Mucosa of descending colon (tissue), 3 donors: ENCODE measurements at regions not wholly inside any gene's neighbourhood (a gene's known extent, or its start where the extent isn't known, plus 50 kb on each side); places are given as distances from the start of the nearest gene placed in this dataset.

Experiments
- ATAC-seq: fragments of 200-7000 bp; cut with Tn5 transposase; one replicate; pipeline ENCODE4 v1.9.1; 2020; ENCODE audit warnings: mild to moderate bottlenecking, moderate library complexity
- DNase-seq, 3 donors: peaks; one replicate each; pipeline ENCODE4 v3.0.0-alpha.2; 2020
- H3K36me3 ChIP-seq: fragments of 200-600 bp; one replicate; pipeline ENCODE4 v1.8.0; 2021; ENCODE audit warnings: low read depth, mild to moderate bottlenecking
- H3K4me1 ChIP-seq: fragments of 200-600 bp; one replicate; pipeline ENCODE4 v1.8.0; 2021; ENCODE audit warnings: low read depth, mild to moderate bottlenecking
- H3K4me3 ChIP-seq: fragments of 200-600 bp; one replicate; pipeline ENCODE4 v1.8.0; 2021; ENCODE audit warnings: mild to moderate bottlenecking
- H3K9me3 ChIP-seq: fragments of 200-600 bp; one replicate; pipeline ENCODE4 v1.8.0; 2021; ENCODE audit warnings: mild to moderate bottlenecking
- intact Hi-C, 2 donors: fragments of 100-400 bp; cut with DNase I in 1 of 2; cut with micrococcal nuclease in 1 of 2; formaldehyde crosslinking; loops; one replicate each; pipeline versions ENCODE4 v1.11.0 to v1.11.1; 2022; cut with DNase I, micrococcal nuclease
- TF ChIP-seq, protein P1 (sequence below): fragments of 200-600 bp; IDR thresholded peaks from one replicate; pipeline ENCODE4 v1.8.0; 2022; ENCODE audit warnings: antibody characterized with exemption, mild to moderate bottlenecking
- donor health status: DM: no; HTN: no; CAD: no; lungs with moderate emphysema.
- donor health status: DM: no; HTN: no; CAD: no.
- donor health status: DM: no; HTN: yes; CAD: no.

DNA sequence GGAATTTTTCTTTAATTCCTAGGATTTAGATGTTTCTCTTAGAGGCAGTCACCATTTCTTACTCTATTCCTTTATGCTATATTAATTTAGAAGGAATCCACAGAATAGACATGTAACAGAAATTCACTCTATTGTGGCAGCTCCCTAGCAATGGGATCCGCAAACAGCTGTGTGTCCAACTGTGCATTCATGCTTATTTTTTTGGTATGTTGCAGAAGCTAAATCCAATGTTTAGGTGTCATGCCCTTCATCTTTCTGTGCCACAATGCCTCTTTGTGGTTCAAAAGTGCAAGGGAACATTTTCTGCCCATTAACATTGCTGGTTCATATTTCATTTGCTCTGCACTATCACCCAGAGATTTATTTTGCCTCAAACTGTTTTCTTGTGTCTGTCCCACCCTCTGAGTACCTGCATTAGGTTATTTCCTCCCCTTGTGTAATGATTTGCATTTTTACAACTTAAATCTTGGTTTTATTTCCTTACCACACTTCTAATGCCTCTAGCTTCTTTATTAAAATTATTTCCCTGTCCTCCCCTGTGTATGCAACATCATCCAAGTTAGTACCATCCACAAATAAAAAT is 816.5 kb downstream of the EFNA5 start:
- DNase-seq, result no peak

DNA sequence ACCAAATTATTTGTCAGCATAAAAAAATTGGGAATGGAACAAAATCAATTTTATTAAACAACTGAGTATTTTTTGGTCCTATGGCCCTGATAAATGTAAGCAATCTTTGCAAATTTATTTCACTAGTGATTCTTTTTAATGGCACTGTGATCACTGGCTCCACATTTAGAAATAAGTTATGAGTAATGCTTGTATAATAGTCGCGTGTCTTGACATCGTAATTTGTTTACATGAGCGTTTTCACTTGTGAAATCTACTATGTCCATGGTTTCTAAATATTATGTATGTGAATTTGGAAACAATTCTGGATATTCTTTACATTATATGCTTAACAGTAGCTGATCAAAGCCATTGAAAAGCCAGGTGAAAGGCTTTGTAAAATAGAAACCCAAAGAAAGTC is 817.5 kb downstream of the EFNA5 start:
- TF ChIP-seq, protein P1, sequence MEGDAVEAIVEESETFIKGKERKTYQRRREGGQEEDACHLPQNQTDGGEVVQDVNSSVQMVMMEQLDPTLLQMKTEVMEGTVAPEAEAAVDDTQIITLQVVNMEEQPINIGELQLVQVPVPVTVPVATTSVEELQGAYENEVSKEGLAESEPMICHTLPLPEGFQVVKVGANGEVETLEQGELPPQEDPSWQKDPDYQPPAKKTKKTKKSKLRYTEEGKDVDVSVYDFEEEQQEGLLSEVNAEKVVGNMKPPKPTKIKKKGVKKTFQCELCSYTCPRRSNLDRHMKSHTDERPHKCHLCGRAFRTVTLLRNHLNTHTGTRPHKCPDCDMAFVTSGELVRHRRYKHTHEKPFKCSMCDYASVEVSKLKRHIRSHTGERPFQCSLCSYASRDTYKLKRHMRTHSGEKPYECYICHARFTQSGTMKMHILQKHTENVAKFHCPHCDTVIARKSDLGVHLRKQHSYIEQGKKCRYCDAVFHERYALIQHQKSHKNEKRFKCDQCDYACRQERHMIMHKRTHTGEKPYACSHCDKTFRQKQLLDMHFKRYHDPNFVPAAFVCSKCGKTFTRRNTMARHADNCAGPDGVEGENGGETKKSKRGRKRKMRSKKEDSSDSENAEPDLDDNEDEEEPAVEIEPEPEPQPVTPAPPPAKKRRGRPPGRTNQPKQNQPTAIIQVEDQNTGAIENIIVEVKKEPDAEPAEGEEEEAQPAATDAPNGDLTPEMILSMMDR, result no peak
- DNase-seq (no peak), ATAC-seq (no peak)
- no peak overlapping the region for H3K4me3 ChIP-seq
- no peaks in the 10 kb centered on the region for H3K36me3 ChIP-seq
- no peaks in the 10 kb centered on the region for H3K4me1 ChIP-seq
- H3K9me3 ChIP-seq, result no peaks in the 10 kb centered on the region
- intact Hi-C loops, result no loop called here

More for the DNA sequence above, 816.5 kb downstream of the EFNA5 start:
- Histone ChIP-seq H3K36me3 (no peaks in the 10 kb centered on the region), H3K4me1 (no peaks in the 10 kb centered on the region), H3K4me3 (no peak overlapping the region), H3K9me3 (no peaks in the 10 kb centered on the region)
- intact Hi-C loops, result no loop called here
- TF ChIP-seq, protein P1, result no peak
- no peak for ATAC-seq

DNA sequence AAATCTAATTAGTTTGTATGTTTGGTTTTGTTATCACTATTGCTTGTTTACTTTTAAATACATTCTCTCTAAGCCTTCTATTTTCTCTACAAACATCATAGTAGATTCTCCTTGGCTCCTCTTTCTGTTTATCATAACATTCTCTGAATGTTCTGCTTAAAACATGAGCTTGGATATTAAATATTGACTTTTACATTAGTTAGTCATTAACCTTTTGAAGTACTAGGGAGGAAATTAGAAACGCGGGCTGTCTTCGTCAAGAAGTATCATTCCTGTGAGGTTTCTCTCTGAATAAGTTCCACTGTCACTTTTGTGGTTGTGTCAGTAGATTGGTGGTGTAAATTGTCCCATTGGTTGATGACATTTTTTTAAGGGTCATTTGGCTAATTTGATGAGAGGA is 821.5 kb downstream of the EFNA5 start:
- H3K36me3 ChIP-seq, result no peaks in the 10 kb centered on the region
- H3K4me3 ChIP-seq, result no peak overlapping the region
- TF ChIP-seq, protein P1, result no peak
- H3K4me1 ChIP-seq, result no peaks in the 10 kb centered on the region
- DNase-seq, result no peak
- no peaks in the 10 kb centered on the region for H3K9me3 ChIP-seq
- intact Hi-C loops, result no loop called here
- ATAC-seq, result no peak

DNA sequence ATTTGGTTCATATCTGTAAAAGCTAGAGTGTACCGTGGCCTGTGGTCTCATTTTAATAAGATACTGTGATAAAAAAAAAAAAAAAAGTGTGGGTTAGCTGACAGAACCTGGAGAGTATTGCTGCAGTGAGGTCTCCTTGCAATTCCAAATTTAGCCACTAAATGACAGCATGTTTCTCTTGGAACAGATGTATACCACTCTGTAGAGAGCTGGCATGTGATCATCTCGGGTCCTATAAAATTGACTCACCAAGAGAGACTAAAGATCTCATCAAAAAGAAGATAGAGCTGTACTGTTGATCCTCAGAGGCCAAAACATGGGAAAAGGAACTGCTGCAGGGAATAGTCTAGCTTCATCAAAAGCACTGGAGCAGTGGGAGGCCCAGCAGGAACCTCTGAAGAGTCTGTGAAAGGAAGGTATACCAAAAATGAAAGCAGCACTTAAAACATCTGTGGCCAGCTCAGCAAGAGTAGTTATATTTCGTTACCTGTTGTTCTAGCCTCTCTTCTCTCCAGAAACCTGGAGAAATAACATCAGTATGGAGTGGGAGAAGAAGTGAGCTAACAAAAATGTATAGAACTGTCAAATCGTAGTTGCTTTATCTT is 826.8 kb downstream of the EFNA5 start:
- Histone ChIP-seq H3K4me1 (no peaks in the 10 kb centered on the region), H3K36me3 (no peaks in the 10 kb centered on the region), H3K9me3 (no peaks in the 10 kb centered on the region), H3K4me3 (no peak overlapping the region)
- peak in 1 of 3 donors; percentile 14 for DNase-seq
- intact Hi-C loops, result no loop called here
- TF ChIP-seq, protein P1, result no peak
- ATAC-seq, result peak; percentile 63

DNA sequence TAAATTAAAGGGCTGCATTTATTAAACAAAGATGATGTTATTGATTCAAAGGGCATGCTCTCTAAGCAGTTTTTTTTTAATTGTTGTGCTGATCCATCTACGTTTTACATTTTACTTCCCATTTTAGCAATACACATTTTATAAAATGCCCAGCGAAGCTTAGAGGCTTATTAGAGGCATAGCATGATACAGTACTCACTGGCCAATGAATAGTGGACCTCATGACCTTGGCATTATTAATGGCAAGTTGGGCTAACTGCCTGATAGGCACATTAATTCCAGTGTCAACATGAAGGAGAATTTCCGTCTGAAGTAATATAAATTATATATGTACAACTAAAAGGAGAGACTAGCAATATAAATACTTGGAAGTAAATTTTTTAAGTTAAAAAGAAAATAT is 837.2 kb downstream of the EFNA5 start:
- ATAC-seq (no peak), DNase-seq (no peak)
- H3K36me3 ChIP-seq, result no peaks in the 10 kb centered on the region
- TF ChIP-seq, protein P1, result no peak
- no peaks in the 10 kb centered on the region for H3K4me1 ChIP-seq
- H3K9me3 ChIP-seq, result no peaks in the 10 kb centered on the region
- intact Hi-C loops, result no loop called here
- H3K4me3 ChIP-seq, result no peak overlapping the region
